GM12875 (cell line): ENCODE measurements at regions not wholly inside any gene's neighbourhood (a gene's known extent, or its start where the extent isn't known, plus 50 kb on each side); places are given as distances from the start of the nearest gene placed in this dataset.

ENCODE experiments used
- H3K4me3 ChIP-seq: one replicate; pipeline ENCODE4 v1.5.1; 2011; ENCODE audit warnings: low read depth, low read length, control low read depth
- CTCF ChIP-seq: IDR thresholded peaks from 2 replicates; pipeline ENCODE4 v1.5.1; 2011; ENCODE audit warnings: low read depth, mild to moderate bottlenecking, control low read depth, inconsistent platforms, low read length, moderate library complexity, borderline replicate concordance; ENCODE audit not compliant: insufficient read depth

DNA sequence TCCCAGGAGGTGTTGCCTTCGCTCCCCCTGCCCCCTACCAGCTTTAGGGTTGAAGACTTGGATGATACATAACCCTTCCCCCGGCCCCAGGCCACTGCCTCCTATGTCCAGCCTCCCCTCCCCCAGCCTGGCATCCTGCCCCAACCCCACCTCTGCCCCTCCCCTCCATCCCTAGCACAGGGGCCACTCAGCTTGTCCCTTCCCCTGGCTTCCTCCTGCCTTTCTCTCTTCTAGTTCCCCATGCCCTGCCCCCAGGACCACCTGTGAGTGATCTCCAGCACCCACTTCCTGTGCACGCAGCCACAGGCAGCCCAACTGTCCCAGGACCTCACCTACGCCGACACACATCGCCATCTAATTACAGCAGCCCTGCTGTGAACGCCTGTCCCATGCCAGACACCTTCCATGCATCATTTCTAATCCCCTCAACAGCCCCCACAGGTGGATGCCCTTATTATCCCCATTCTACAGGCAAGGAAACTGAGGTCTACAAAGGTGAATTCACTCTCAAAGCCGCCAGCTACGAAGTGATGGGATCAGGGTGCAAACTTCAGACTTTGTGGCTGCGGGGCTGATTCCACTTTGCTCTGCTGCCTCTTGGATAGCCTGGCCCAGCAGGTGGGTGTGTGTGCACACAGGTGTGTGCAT, 82.4 kb upstream of the CHST15 start:
- no peak overlapping the region for H3K4me3 ChIP-seq
- TF ChIP-seq CTCF: no peak

DNA sequence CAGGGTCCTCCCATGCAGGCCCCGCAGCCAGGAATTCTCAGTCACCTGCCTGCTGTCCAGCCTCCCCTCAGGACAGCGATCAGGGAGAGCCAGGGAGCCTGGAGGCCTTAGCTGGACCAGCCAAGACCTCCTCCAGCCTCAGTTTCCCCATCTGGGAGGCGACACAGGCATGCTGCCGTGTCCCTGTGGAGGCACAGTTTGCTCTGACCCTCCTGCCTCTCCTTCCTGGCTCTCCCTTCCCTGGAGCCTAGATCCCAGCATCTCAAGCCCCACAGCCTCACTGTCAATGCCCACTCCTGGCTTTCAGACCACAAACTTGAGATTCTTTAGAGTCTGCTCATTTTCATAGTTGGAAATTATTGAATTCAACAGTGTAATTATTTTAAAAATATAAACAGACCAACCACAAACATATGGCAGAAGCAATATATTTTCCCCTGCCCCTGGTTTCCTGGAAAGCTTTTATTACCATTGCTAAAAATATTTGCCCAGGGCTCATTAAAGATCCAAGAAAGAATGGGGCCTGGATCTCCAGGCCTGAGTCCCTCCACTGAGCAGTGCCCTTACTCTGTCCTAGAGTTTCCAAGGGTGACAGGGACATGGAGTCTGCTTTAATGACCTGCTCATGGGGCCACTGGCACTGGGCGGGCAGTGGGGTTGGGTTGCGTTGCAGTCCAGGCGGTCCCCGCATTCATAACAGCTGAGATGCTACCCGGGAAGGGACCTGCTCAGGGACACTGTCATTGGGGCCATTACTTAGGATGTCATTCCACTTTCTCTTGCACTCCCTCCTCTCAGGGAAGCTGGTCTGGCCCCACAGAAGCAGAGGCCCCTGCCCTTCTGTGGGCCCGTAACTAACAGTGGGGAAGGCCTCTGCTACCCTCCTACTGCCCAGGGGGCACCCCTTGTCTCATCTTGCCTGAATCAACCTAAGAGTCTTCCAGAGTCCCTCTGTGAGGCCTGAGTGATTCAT, 81.6 kb upstream of the CHST15 start:
- no peak for TF ChIP-seq CTCF

GRCh38 chr10:124174071-124174566, 80.7 kb upstream of the CHST15 start:
- no peak for TF ChIP-seq CTCF

More for the DNA sequence above, 81.6 kb upstream of the CHST15 start:
- no peak overlapping the region for H3K4me3 ChIP-seq

GRCh38 chr10:124173298-124173900, 80.0 kb upstream of the CHST15 start:
- no peak for TF ChIP-seq CTCF
- H3K4me3 ChIP-seq: no peak overlapping the region

More at GRCh38 chr10:124174071-124174566, 80.7 kb upstream of the CHST15 start:
- no peak overlapping the region for H3K4me3 ChIP-seq

DNA sequence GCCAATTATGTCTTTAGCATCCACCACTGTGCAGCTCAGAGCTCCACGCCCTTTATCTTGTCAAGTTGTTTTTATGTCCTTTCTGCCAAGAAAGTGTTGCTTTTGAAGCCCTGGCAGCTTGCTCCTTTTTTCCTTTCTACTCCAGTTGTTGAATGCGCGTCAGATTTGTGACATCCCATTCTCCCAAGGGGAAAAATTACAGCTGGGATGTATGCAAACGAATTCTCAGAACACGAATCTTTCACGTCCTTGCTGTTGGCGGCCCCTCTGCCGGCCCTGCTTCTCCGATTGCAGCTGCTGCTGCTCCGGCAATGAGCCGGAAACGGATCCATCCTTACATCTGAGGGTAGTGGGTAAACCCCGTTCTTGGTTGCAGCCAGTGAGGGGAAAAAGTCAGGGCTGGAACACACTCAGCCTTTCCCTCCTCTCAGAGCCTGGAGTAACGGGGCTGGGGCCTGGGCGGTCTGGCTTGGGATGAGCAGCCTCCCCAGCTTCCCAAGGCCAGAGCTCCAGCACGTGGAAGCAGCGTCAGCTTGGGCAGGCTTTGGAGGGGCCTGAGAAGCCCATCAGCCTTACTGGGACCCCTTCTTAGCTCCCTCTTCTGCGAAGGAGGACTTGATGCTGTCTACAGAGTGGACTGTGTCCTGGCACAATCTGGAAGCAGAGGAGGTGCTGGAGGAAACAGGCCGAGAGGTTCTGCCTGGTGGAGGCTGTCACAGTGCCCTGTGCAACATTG, 79.0 kb upstream of the CHST15 start:
- no peak for TF ChIP-seq CTCF
- H3K4me3 ChIP-seq: no peak overlapping the region

DNA sequence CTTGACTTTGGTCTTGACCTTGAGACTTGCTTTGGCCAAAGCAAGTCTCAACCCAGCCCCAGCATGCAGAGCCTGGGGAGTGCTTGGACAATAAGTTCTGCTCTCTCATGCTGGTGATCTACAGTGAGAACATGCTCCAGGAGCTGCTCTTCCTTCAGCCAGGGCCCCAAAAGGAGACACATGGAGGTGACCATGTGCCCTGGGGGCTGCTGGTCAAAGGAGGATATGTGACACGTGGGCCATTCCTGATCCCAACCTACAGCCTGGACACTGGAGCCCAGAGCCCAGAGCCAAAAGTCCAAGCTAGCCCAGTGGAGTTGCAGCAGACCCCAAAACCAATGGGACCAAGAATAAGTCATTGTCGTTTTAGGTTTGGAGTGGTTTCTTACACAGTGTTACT, 78.2 kb upstream of the CHST15 start:
- H3K4me3 ChIP-seq: no peak overlapping the region
- no peak for TF ChIP-seq CTCF
